ENCODE measurements at regions not wholly inside any gene's neighbourhood (a gene's known extent, or its start where the extent isn't known, plus 50 kb on each side); places are given as distances from the start of the nearest gene placed in this dataset.
A peak's percentile ranks its signal among the peaks of the same experiment; 100 is the strongest.
"Not testable (repeated sequence)": the region's sequence is repeated elsewhere in the genome, so short reads cannot be mapped to it uniquely, and the experiment has no call there.

DNA sequence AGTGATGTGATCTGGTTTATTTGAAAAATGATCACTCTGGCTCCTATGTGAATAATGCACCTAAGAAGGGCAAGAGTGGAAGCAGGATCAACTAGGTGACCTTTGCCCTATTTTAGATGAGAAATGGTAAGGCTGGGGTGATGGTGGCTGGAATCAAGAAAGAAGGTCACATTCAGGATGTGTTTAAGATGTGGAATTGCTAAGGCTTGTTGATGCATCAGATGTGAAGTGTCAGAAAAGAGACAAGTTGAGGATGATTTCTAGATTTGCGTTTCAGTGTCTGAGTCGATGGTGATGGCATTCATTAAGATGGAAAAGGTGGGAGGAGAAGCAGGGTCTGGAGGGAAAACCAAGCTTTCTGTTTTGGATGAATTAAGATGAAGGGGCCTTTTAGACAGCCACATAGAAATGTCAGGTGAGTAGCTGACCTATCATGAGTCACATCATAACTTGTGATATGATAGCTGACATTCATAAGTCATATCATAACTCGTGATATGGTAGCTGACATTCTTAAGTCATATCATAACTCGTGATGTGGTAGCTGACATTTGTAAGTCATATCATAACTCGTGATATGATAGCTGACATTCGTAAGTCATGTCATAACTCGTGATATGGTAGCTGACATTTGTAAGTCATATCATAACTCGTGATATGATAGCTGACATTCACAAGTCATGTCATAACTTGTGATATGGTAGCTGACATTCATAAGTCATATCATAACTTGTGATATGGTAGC is 101.2 kb upstream of the SEC11C start:
- no peak for DNase-seq (ENCODE audit: low read depth)

DNA sequence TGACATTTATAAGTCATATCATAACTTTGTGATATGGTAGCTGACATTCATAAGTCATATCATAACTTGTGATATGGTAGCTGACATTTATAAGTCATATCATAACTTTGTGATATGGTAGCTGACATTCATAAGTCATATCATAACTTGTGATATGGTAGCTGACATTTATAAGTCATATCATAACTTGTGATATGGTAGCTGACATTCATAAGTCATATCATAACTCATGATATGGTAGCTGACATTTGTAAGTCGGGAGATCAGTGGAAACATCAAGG is 100.7 kb upstream of the SEC11C start:
- not testable (repeated sequence) for DNase-seq (ENCODE audit: low read depth)

DNA sequence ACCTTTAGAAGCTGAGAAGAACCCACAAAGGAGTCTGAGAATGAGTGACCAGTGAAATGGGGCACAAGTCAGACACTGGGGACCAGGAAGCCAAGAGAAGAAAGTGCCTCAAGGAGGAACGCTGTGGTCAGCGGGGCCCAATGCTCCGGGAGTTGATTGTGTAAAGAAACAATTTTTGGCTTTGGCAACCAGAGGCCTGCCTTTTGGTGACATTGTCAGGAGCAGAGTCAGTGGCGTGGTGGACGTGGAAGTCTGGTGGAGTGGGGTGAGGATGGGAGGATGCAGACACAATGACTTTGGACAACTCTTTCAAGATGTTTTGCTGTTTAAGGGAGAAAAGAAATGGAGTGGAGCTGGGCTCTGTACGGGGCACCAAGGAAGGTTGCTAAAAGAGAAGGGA is 100.2 kb upstream of the SEC11C start:
- DNase-seq (ENCODE audit: low read depth), result no peak

DNA sequence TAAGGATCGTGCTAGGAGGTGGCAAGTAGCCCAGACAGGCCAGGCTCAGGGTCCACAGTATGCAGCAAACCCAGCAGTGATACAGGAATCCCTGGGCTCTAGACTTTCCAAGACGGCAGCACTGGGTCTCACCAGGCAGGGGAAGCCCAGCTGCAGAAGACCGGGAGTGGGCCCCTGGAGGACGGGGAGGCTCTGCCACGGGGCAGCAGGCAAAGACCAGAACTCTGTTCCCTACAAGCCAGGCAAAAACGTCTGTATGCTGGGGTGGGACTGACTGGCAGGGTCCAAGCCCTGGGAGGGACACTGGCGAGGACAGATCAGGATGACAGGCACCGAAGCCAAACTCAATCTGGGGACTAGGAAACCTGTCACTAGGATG is 98.9 kb upstream of the SEC11C start:
- DNase-seq (ENCODE audit: low read depth), result no peak

DNA sequence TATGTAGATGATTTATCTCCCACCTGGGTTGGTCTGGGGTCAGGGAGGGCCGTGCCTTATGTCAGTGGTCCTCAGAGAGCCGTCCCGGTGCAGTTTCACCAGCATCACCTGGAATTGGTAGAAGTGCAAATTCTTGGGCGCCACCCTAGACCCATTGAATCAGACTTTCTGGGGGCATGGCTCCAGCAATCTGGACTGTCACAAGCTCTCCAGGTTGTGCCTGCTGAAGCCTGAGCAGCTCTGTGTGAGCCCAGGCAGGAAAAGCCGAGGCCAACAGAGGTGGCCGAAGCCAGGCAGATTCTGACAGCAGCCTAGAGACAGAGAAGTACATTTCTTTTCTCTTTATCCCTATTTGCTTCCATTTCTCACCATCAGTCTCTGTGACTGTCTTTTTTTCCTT is 98.4 kb upstream of the SEC11C start:
- no peak for DNase-seq (ENCODE audit: low read depth)

DNA sequence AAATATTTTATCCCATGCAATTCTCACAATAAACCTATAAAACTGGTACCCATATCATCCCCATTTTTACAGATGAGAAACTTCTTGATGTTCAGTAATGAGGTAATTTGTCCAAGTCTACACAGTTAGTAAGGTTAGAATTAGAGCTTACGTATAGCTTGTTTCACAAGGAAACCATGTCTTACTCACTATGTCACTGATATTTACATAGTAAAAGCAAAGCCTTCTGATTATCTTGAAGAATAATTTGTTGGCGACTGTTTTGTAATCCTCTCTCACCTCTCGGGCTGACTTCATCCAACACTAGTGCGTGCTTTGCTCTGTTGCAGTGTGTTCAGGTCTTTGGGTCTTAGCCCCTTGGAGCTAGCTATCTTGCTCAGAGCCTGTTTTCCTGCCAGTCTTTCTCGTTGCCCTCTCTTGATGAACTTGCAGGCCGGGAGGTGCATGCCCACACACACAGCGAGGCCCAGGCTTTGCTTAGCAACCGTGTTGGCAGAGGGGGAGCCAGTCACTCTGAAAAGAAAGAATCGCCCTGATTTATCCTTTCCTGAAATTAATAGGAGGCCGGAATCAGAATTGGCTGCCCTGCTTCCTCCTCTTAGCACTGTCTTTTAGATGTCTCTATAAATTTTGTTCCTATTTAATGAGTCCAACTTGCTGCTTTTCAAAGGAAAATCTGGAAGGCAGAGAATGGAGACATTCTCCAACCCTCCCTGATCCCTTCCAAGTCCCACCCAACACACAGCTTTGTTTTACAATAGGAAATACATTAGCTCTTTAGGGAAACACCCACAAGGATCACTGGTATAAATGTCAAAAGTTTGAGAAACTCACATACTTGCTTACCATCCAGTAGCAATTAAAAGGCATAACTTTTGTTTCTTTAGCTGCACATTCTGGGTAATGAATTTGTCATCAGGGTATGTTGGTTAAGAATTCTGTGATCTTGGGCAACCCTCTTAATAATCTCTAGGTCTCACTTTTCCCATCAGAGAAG is 97.6 kb upstream of the SEC11C start:
- no peak for DNase-seq (ENCODE audit: low read depth)

DNA sequence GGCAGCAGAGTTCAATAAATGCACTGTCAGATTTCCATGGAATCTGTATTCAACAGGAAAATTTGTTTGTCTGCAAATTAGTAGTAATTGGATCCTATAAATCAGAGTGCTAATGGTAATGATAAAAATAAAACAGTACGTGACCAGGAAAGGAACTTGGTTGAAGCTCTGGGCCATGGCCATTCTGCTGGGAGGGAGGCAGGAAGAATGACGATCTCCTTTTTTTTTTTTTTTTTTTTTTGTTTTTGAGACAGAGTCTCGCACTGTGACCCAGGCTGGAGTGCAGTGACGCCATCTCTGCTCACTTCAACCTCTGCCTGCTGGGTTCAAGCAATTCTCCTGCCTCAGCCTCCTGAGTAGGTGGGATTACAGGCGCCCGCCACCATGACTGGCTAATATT is 94.8 kb upstream of the SEC11C start:
- DNase-seq (ENCODE audit: low read depth), result no peak

DNA sequence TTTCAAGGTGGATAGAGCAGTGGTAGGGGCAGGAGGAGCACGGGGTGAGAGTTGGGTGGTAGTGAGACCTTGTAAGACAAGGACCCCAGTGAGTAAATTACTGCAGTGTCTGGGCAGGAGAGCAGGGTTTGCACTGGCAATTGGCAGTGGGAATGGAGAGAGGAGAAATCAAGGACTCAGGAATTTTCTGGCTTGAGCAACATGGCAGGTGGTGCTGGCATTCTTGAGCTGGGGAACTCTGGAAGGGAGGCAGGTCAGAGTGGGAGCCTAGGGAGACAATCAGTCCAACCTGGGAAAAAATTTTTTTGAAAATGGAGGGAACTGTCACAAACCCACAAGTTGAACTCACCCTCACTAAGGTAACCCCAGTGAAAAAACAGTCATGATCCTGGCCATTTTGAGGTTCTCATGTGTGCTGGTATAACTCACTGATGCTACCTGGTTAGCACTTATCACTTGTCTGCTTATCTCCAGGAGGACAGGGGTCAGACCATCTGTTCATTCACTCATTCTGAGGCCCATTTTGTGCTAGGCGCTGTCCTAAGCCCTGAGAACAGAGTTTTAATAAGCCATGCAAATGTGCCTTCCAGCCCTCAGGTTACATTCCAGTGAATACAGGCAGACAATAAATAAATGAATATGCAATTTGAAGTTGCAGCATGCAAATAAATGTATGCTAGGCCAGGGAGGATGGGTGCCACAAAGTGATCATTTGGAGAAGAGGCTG is 92.2 kb upstream of the SEC11C start:
- DNase-seq (ENCODE audit: low read depth), result no peak

DNA sequence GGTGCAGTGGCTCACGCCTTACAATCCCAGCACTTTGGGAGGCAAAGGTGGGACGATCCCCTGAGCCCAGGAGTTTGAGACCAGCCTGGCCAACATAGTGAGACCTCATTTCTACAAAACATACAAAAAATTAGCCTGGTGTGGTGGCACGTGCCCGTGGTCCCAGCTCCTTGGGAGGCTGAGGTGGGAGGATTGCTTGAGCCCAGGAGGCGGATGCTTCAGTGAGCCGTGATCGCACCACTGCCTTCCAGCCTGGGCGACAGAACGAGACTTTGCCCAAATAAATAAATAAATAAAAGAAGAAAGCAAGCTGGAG is 91.7 kb upstream of the SEC11C start:
- DNase-seq (ENCODE audit: low read depth), result no peak

DNA sequence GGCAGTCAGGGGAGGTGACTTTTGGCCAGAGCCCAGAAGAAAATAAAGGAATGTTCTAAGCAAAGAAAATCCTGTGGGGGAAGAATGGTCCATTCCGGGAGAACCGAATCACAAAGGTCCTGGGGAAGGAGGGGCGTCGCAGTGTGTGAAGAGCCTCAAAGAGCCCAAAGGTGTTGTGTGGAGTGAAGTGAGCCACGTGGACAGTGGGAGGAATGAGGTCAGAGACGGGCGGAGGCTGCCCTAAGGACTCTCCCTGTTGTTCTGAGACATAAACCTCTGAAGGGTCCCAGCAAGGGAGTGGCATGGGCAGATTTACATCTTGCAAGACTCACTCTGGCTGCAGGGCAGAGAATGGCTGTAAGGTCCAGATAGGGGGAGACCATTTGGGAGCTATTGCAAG is 91.3 kb upstream of the SEC11C start:
- DNase-seq (ENCODE audit: low read depth), result no peak

DNA sequence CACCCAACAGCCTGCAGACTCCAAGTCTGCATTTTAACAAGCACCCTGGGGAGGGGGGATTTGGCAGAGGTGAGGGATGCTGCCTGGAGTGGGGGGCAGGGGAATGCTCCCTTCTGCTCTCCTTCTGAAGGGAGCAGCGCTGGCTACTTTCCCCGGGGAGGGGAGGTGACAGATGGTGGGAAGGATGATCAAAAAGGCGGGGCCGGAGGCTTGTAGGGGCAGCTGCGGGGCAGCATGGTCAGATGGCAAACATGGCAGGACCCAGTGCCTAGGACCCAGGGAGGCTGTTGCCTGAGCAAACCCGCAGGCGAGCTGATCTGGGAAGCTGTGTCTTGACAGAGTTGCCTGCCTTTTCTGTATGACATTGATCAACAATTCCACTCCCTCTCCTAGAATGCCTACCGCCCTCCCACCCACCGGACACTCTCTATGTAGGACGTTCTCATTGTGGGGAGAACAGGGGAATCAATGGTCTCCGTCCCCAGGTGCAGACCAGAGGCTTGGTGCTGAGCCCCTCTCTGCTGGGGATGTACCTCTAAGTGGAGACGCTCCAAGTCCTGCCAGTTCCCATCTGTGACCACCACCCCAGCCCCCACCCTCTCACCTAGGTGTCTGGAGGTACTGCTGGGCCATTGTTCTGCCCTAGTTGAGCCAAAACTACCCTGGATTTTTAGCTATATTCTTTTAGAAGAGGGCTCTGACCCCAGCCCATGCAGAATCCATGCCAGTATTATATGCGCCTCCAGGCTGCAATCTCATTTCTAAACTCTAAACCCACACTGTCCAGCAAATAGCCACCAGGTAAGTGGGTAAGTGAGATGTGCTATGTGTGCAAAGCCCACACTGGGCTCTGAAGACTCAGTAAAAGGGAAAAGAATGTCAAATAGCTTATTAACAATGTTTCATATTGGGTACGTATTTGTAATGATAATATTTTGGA is 89.7 kb upstream of the SEC11C start:
- no peak for DNase-seq (ENCODE audit: low read depth)

DNA sequence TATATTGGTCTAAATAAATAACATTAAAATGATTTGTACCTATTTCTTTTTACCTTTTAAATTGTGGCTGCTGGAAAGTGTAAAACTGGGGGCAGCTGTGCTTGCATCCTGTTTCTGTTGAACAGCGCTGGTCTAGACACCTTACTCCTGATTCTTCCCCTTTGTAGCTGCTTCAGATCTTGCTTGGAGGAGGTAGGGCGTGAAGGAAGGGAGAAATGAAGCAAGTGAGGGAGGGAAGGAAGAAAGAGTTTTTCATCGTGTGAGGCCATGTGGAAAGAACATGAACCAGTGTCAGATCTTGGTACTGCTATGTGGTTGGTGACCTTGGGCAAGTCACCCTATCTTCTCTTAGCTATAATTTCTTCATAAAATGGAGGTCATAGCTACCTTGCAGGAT is 89.0 kb upstream of the SEC11C start:
- DNase-seq (ENCODE audit: low read depth), result no peak

DNA sequence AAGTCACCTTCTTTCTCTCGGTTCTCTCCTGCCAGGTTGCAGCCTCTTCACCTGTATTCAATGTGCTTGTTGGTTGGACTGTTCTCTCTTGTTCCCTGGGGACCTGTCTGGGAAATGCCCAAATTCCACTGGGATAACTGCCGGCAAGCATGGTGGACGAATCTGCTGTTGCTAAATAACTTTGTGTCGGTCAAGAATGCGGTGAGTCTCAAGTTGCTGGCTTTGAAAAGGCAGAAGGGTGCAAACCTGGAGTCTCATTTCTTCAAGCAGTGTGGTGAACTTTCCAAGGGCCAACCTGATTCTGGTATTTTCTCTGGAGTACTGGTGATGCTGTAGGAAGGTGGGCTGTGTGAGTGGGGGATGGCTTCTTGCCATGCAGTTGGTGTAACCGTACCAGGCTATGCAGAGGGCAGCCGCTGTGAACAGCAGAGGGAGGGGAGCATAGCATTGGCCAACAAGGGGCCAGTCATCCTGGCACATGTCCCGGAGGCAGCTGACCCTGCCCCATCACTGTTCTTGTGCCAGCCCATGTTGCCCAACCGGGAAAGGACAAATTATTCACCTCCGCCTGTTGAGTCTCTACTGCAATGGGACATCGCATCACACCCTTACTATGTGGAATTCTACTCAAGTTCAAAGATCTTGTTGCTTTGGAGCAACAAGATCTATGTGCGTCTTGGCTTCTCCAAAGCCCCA is 88.1 kb upstream of the SEC11C start:
- DNase-seq (ENCODE audit: low read depth), result no peak

DNA sequence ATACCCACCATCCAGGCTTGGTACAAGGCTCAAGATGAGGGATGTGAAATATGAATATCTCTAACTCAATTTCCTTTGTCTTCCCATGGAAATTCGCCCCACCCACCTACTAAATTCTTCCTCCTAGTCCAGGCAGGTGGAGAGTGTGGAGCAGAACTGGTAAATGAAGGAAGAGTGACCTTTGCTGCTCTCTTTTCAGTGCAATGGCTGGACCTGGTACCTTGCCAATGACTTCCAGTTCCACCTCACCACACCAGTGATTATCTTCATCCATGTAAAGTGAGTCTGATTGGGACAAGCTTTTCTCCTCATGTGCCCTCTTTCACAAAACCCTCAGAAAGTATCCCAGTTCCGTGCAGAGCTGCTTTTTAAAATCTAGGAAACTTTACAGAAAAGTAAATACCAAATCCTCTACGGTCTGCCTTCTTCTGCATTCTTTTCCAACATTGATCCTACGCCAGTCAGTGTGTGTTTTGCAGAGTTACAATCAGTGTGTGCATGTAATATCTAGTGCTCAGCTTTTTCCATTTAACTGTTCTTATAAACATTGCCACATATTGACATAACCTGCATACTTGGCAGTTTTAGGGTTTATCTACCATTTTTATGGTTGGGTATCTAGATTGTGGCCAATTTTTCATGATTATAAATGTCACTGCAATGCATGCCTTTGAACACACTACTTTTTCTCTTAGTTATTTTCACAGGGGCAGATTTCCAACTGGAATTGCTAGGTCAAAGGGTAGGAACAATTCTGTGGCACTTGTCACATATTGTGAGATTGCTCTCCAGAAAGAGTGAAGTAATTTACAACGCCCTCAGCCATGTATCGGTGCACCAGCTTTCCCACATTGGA is 86.5 kb upstream of the SEC11C start:
- no peak for DNase-seq (ENCODE audit: low read depth)

DNA sequence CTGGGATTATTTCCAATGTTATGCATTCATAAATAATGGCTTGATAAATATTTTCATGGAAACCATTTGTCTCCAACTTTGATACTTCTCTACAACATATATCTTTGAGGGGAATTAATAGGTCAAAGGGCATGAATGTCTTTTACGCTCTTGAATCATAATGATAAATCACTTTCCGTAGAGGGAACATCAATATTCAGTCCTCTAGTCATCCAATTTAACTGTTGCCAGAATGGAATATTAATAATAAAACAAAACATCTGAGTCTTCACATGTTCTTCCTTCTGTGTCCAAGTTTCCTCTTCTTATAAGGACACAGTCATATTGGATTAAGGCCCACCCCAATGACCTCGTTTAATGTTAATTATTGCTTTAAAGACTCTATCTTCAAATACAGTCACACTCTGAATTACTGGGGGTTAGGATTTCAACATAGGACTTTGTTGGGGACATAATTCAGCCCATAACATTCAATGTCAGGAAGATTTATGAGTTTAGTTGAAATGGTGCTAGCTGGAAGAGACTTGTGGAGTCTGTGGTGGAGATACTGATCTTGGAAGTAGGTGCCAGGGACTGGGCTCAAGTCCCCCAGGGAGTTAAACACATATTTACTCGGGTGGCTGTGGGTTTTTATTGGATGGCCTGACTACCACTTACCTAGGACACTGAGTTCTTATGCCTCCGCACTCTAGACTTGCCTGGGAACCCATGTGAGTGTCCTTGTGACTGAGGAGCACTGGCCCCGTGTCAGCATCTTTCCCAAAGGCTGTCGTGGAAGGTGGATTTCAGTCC is 85.0 kb upstream of the SEC11C start:
- no peak for DNase-seq (ENCODE audit: low read depth)

DNA sequence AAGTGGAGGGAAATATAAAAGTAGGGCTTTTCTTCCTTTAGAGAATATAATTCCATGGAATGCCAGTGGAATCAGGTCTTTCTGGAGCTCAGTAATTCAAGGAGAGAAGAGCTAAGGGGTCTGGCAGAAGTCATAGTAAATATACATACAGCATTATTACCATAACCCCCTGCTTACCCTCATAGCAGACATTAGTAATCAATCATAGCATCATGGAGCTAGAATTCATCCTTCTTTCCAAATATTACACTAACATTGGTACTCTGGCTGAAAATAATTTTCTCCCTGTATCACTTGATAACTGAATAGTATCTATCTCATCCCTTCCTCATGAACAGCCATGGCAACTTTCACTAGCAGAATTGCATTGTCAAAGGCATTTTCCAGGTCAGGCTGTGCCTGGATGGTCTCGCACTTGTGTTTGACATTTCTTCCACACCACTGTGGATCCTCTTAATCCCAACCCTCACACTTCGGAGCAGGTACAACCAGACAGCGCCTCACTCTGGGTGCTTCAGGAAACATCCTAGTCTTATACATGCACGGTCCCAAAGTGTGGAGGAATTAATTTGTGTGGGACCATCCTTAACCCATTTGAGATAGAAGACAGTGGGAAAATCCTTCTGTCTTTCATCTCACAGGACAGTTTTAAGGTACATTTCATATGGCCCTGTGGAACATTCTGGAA is 84.2 kb upstream of the SEC11C start:
- no peak for DNase-seq (ENCODE audit: low read depth)

DNA sequence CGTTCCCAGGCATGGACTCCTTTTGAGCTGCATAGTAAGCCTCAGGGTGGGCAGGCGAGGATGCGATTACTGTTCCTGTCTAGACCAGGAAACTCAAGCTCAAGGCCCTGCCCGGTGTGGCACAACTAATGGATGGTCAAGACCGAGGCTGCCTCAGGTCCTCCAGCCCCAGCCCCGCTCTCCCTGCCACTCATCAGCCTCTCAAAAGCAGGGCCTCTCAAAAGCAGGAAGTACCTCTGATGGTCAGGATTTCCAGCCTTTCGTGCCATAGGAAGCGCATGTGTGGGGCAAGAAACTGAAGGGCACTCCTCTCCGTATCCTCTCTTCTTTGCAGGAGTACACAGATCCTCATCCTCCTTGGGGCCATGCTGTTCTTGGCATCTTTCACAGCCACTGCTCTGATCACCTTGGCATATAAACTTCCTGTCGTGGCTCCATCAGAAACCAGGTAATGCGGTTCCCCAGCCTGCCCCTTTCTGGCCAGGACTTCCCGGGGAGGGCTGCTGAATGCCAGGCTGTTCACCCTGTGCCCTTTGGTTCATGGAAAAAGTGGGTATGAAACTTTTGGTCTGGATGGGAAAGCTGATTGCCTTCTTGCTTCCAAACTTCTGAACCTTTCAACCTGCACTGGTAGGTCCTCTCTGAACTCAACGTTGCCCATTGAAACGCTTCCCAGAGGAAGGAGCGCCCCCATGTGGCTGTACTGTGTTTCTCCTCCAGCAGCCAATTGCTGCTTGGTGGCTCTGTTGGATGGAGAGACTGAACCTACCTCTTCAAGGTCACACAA is 82.8 kb upstream of the SEC11C start:
- DNase-seq (ENCODE audit: low read depth), result peak; percentile 7

DNA sequence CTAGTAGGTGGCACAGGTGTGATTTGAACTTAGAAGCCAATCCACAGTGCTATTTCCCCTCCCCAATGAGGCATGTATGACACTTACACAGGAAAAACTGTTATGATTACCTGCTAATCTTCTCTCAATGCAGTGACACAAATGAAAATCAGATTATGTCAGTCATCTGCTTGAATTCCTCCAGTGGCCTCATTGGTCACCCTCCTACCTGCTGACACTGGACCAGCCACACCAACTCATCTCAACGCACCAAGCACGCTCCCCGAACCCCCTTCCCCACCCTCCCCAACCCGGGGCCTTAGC is 82.2 kb upstream of the SEC11C start:
- no peak for DNase-seq (ENCODE audit: low read depth)
